ENCODE measurements at regions not wholly inside any gene's neighbourhood (a gene's known extent, or its start where the extent isn't known, plus 50 kb on each side); places are given as distances from the start of the nearest gene placed in this dataset.

DNA sequence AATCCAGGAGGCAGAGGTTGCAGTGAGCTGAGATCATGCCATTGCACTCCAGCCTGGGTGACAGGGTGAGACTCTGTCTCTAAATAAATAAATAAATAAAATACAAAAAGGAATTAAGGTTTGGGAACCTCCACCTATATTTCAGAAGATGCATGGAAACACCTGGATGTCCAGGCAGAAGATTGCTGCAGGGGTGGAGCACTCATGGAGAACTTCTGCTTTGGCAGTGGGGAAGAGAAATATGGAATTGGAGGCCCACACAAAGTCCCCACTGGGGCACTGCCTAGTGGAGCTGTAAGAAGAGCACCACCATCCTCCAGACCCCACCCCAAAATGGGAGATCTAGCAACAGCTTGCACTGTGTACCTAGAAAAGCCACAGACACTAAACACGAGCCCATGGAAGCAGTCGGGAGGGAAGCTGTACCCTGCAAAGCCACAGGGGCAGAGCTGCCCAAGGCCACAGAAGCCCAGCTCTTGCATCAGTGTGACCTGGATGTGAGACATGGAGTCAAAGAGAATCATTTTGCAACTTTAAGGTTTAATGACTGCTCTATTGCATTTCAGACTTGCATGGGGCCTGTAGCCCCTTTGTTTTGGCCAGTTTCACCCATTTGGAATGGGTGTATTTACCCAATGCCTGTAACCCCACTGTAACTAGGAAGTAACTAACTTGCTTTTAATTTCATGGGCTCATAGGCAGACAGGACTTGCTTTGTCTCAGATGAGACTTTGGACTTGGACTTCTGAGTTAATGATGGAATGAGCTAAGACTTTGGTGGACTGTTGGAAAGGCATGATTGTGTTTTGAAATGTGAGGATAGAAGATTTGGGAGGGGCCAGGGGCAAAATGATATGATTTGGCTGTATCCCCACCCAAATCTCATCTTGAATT is 265.3 kb downstream of the ZEB2 start:
- ChIA-PET CTCF (interaction anchor here (1.0 to 4.0 kb wide), 2 partner anchors 13 to 35 kb away, joined by 3 to 16 read pairs; no protein-coding TSS in a partner anchor), POLR2A (no interaction called here)
- TF ChIP-seq, protein P1, sequence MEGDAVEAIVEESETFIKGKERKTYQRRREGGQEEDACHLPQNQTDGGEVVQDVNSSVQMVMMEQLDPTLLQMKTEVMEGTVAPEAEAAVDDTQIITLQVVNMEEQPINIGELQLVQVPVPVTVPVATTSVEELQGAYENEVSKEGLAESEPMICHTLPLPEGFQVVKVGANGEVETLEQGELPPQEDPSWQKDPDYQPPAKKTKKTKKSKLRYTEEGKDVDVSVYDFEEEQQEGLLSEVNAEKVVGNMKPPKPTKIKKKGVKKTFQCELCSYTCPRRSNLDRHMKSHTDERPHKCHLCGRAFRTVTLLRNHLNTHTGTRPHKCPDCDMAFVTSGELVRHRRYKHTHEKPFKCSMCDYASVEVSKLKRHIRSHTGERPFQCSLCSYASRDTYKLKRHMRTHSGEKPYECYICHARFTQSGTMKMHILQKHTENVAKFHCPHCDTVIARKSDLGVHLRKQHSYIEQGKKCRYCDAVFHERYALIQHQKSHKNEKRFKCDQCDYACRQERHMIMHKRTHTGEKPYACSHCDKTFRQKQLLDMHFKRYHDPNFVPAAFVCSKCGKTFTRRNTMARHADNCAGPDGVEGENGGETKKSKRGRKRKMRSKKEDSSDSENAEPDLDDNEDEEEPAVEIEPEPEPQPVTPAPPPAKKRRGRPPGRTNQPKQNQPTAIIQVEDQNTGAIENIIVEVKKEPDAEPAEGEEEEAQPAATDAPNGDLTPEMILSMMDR (IDR thresholded peaks at IDR 0.05; ENCODE audit: control extremely low read depth, extremely low read depth, low read depth, missing control alignments), result no peak
- no peak for DNase-seq (ENCODE audit: extremely low spot score)

DNA sequence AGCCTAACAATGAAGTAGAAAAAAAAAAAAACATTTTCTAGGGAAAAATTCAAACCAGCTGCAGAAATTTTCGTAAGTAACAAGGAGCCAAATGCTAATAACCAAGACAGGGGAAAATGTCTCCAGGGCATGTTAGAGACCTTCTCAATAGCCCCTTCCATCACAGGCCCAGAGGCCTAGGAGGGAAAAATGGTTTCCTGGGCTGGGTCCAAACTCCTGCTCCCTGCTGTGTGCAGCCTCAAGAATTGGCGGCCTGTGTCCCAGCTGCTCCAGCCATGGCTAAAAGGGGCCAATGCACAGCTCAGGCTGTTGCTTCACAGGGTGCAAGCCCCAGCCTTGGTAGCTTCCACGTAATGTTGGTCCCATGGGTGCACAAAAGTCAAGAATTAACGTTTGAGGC is 266.2 kb downstream of the ZEB2 start:
- no peak for DNase-seq (ENCODE audit: extremely low spot score)
- TF ChIP-seq, protein P1 (IDR thresholded peaks at IDR 0.05; ENCODE audit: control extremely low read depth, extremely low read depth, low read depth, missing control alignments), result no peak
- POLR2A ChIA-PET, result no interaction called here
- CTCF ChIA-PET, result interaction anchor here (1.0 to 4.0 kb wide), 2 partner anchors 12 to 34 kb away, joined by 3 to 16 read pairs; no protein-coding TSS in a partner anchor

DNA sequence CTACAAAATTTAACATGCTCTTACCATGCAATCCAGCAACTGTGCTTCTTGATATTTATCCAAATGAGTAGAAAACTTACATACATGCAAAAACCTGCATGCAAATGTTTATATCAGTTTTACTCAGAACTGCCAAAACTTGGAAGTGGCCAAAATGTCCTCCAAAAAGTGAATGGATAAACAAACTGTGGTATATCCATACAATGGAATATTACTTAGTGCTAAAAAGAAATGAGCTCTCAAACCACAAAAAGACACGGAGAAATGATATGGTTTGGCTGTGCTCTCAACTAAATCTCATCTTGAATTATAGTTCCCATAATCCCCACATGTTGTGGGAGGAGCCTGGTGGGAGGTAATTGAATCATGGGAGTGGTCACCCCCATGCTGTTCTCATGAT is 267.2 kb downstream of the ZEB2 start:
- POLR2A ChIA-PET, result no interaction called here
- TF ChIP-seq, protein P1 (IDR thresholded peaks at IDR 0.05; ENCODE audit: control extremely low read depth, extremely low read depth, low read depth, missing control alignments), result no peak
- CTCF ChIA-PET, result interaction anchor here (2.5 to 4.0 kb wide), 2 partner anchors 11 kb away, joined by 9 to 16 read pairs; no protein-coding TSS in a partner anchor

DNA sequence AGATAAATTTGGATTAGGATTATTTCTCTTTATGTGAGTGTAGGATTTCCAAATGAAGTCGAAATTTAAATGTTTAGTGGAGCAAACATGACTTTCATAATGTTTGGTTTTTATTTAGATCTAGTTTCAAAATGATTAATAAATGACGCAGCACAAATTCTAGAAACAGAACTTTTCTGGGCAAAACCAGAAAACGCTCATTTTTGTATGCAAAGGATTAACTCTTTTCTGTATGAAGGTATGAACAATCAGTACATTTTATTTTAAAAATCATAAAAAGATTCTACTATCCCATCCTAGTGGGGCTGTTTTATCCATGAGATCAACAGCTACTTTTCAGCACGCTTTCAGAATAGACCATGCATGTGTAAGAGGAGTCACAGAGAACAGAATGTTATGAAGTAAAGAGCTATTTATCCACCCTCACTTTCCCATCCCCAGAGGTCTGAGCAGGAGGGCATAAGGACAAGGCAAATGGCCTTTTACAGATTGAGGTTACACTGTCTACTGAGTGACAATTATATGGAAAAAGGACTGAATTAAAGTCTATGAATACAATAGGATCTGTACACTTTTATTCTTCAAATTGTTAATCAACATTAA is 270.8 kb downstream of the ZEB2 start:
- POLR2A ChIA-PET, result no interaction called here
- CTCF ChIA-PET, result interaction anchor here (0.9 to 1.3 kb wide), 2 partner anchors 9 to 40 kb away, joined by 3 read pairs; no protein-coding TSS in a partner anchor
- TF ChIP-seq, protein P1 (IDR thresholded peaks at IDR 0.05; ENCODE audit: control extremely low read depth, extremely low read depth, low read depth, missing control alignments), result no peak
- DNase-seq (ENCODE audit: extremely low spot score), result no peak

More for the DNA sequence above, 267.2 kb downstream of the ZEB2 start:
- DNase-seq (ENCODE audit: extremely low spot score), result no peak

DNA sequence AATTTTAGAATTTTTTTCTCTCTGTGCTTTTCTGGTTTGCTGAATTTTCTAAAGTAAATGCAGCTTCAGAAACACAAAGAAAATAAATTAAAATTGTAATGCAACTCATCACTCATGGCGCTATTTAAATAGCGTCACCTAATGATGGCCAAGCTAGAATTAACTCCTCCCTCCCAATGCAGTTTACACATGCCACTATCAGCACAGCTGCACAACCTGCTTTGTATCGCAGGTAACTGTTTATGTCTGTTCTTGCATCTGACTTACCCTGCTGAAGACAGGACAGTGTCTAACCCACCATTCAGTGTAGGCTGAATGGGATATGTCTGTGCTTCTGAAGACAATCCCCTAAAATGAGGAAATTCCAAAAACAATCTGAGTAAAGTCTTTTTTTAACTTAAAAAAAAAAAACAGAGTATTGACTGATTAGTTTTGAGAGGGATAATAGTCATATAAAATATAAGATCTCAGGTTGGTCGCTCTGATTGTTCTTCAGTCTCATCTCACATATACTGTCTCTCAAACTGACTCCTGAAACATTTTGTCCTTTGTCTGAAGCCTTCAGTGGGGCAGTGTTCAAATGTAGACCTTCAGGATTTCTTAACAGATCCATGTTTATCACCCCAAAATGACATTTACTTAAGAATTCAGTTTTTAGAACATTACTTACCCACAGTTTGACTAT is 271.4 kb downstream of the ZEB2 start:
- CTCF ChIA-PET, result interaction anchor here (0.9 to 1.3 kb wide), 2 partner anchors 10 to 41 kb away, joined by 3 read pairs; no protein-coding TSS in a partner anchor
- POLR2A ChIA-PET, result no interaction called here
- no peak for DNase-seq (ENCODE audit: extremely low spot score)
- TF ChIP-seq, protein P1 (IDR thresholded peaks at IDR 0.05; ENCODE audit: control extremely low read depth, extremely low read depth, low read depth, missing control alignments), result no peak

DNA sequence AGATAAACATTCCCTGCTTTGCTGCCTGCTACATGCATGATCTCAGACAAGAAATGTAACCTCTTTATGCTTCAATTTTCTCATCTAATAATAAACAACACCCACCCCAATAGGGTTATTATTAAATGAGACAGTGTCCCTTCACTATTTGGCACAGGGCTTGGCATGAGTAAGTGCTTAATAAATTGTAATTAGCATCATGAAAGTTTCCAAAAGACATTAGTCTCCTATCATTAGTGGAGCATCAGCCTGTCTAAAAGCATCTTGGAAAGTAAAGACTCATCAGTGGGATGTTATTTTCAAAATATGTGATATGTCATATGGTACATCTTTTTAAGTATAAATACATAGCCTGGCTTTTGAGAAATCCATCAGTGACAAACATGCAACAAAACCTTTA is 275.0 kb downstream of the ZEB2 start:
- POLR2A ChIA-PET, result no interaction called here
- CTCF ChIA-PET, result no interaction called here
- TF ChIP-seq, protein P1 (IDR thresholded peaks at IDR 0.05; ENCODE audit: control extremely low read depth, extremely low read depth, low read depth, missing control alignments), result no peak
- DNase-seq (ENCODE audit: extremely low spot score), result no peak
